SK-N-SH treated with all-trans-retinoic acid at 6 μM for 48 hours (cell line): ENCODE measurements at regions not wholly inside any gene's neighbourhood (a gene's known extent, or its start where the extent isn't known, plus 50 kb on each side); places are given as distances from the start of the nearest gene placed in this dataset.

Source experiments
- PPARA ChIP-seq: fragments of 250-450 bp; sonication (Bioruptor Pico); IDR thresholded peaks from 2 replicates; pipeline ENCODE4 v1.5.0; 2020; ENCODE audit warnings: mild to moderate bottlenecking, borderline replicate concordance
- SNAI2 ChIP-seq: fragments of 250-450 bp; sonication (Bioruptor Pico); IDR thresholded peaks from 2 replicates; pipeline ENCODE4 v1.5.0; 2020; ENCODE audit warnings: mild to moderate bottlenecking, moderate library complexity
- TCF4 ChIP-seq: fragments of 250-450 bp; sonication (Bioruptor Pico); IDR thresholded peaks from 2 replicates; pipeline ENCODE4 v1.8.0; 2021; ENCODE audit warnings: mild to moderate bottlenecking, moderate library complexity, borderline replicate concordance

DNA sequence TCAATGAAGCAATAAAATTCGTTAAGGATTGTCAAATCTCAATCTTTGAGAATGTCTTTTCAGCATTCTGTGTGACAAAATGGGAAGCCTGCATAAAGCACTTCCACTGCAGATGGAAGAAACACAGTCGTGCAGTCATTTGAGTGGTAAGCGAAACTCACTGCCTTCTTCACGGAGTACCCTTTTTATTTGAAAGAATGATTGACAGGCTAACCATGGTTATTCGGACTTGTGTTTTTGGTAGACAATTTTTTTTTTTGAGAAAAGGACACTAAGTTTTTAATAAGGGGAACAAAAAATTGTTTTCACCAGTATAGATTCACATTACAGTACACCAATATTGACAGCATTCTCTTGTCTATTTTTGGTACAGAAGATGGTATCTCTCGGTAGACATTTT, 86.9 kb upstream of the MSX1 start:
- TF ChIP-seq SNAI2 (CRISPR knock-in tag) (no peak), PPARA (CRISPR knock-in tag) (no peak), TCF4 (CRISPR knock-in tag) (no peak)
